Left colon (tissue), 2 donors: ENCODE measurements at regions not wholly inside any gene's neighbourhood (a gene's known extent, or its start where the extent isn't known, plus 50 kb on each side); places are given as distances from the start of the nearest gene placed in this dataset.

Source experiments
- ATAC-seq: fragments of 200-7000 bp; cut with Tn5 transposase; one replicate; pipeline ENCODE4 v1.9.1; 2020; ENCODE audit warnings: mild to moderate bottlenecking, moderate library complexity
- DNase-seq, 2 donors: peaks; one replicate each; pipeline ENCODE4 v3.0.0-alpha.2; 2020
- intact Hi-C, 2 donors: fragments of 100-400 bp; cut with DNase I in 1 of 2; cut with micrococcal nuclease in 1 of 2; formaldehyde crosslinking; loops; one replicate each; pipeline versions ENCODE4 v1.11.2 to v1.14.0; 2022; cut with DNase I, micrococcal nuclease
- donor health status: DM: no; HTN: no; CAD: no.
- donor health status: DM: yes; HTN: yes; CAD: no.

- intact Hi-C loops: no loop called here
- no peak for ATAC-seq
- no peak for DNase-seq
Observed at GRCh38 chr1:59159557-59160203, 137.2 kb upstream of the FGGY start.

- DNase-seq (no peak), ATAC-seq (no peak)
- intact Hi-C loops: no loop called here
Observed at GRCh38 chr1:59161136-59161535, 135.8 kb upstream of the FGGY start.

GRCh38 chr1:59162665-59163064 lies 134.2 kb upstream of the FGGY start:
- intact Hi-C loops: no loop called here
- DNase-seq (no peak), ATAC-seq (no peak)

GRCh38 chr1:59163268-59164092 lies 133.4 kb upstream of the FGGY start:
- intact Hi-C loops: no loop called here
- no peak for ATAC-seq
- no peak for DNase-seq

- intact Hi-C loops: no loop called here
- DNase-seq: no peak
- no peak for ATAC-seq
Observed at GRCh38 chr1:59164371-59164770, 132.5 kb upstream of the FGGY start.

GRCh38 chr1:59165353-59165752 lies 131.5 kb upstream of the FGGY start:
- ATAC-seq (no peak), DNase-seq (no peak)
- intact Hi-C loops: no loop called here

GRCh38 chr1:59169703-59170102 lies 127.2 kb upstream of the FGGY start:
- intact Hi-C loops: no loop called here
- DNase-seq (no peak), ATAC-seq (no peak)

- DNase-seq (no peak), ATAC-seq (no peak)
- intact Hi-C loops: no loop called here
Observed at GRCh38 chr1:59170659-59171058, 126.2 kb upstream of the FGGY start.

- intact Hi-C loops: no loop called here
- ATAC-seq: no peak
- no peak for DNase-seq
Observed at GRCh38 chr1:59171788-59172187, 125.1 kb upstream of the FGGY start.

- DNase-seq (no peak), ATAC-seq (peak; percentile 71)
- intact Hi-C loops: no loop called here
Observed at GRCh38 chr1:59172693-59173092, 124.2 kb upstream of the FGGY start.

- intact Hi-C loops: no loop called here
- ATAC-seq: no peak
Observed at GRCh38 chr1:59173721-59174120, 123.2 kb upstream of the FGGY start.

GRCh38 chr1:59176471-59176870 lies 120.4 kb upstream of the FGGY start:
- intact Hi-C loops: no loop called here
- ATAC-seq (no peak), DNase-seq (no peak)

More at GRCh38 chr1:59173721-59174120, 123.2 kb upstream of the FGGY start:
- DNase-seq: no peak

GRCh38 chr1:59177756-59178155 lies 119.1 kb upstream of the FGGY start:
- no peak for DNase-seq
- intact Hi-C loops: no loop called here
- ATAC-seq: no peak

GRCh38 chr1:59178339-59179187 lies 118.3 kb upstream of the FGGY start:
- ATAC-seq: no peak
- peak in 1 of 2 donors; percentile 36 for DNase-seq
- intact Hi-C loops: no loop called here

GRCh38 chr1:59179673-59180072 lies 117.2 kb upstream of the FGGY start:
- DNase-seq (no peak), ATAC-seq (no peak)

GRCh38 chr1:59180735-59181134 lies 116.2 kb upstream of the FGGY start:
- no peak for ATAC-seq
- no peak for DNase-seq
- intact Hi-C loops: no loop called here

More at GRCh38 chr1:59179673-59180072, 117.2 kb upstream of the FGGY start:
- intact Hi-C loops: no loop called here

- no peak for ATAC-seq
- no peak for DNase-seq
- intact Hi-C loops: no loop called here
Observed at GRCh38 chr1:59183749-59184317, 113.1 kb upstream of the FGGY start.

- no peak for ATAC-seq
- DNase-seq: no peak
- intact Hi-C loops: no loop called here
Observed at GRCh38 chr1:59184365-59184905, 112.5 kb upstream of the FGGY start.
